NCI-H345 treated with DMSO at 0.1 percent for 48 hours (cell line): ENCODE measurements at regions not wholly inside any gene's neighbourhood (a gene's known extent, or its start where the extent isn't known, plus 50 kb on each side); places are given as distances from the start of the nearest gene placed in this dataset.

Source experiments
- DNase-seq: peaks from one replicate; lab custom pipeline; 2025; ENCODE audit not compliant: unreplicated experiment; lab: John Stamatoyannopoulos, UW

DNA sequence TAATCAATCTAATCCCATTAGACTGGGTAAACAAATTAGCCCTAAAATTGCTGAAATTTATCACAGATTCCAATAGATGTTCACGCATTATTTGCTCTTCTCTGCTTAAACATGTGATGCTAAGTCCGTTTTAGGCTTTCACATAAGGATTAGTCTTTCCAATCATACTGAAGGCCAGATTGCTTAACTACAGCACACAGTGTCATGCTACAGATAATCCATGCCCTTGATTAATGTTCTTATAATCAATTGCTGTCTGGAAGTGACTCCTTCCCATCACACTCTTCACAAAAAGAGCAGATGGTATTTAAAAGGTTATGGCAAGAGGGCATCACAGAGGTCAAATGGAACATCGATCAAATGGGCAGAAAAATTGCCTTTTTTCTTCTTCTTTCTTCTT, 471.5 kb upstream of the ROBO1 start:
- no peak for DNase-seq

DNA sequence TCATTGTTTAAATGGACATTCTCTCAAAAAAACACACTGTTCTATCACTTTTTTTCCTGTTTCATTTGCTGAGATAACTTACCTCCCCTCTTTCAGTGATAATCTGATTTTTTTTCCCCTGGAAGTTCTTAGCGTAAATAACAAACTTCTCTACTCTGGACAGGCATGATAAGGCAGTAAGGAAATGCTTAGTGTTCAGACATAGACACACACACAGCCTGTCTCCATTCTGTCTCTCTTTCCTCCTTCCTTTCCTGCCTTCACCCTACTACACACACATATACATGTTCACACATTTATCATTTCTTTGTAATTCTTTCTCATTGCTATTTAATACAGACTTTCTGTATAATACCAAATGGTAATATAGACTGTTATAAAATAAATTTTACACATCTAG, 470.8 kb upstream of the ROBO1 start:
- no peak for DNase-seq

DNA sequence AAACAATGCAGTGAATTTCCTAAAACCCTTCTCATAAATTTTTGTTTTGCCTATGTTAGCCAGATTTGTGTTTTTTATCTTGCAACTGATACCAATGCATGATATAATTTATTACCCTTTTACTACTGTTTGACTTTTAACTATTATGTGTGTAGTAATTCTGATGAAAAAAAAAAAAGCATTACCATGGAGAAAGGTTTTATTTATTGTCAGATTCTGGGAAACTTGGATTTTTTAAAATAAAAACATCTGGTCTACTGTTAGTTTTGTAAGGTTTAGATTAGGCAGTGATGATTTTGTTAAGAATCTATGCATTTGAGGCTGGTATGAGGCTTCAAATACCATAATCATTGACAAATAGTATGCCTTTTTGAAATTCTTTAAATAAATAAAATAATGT, 470.4 kb upstream of the ROBO1 start:
- DNase-seq = no peak

DNA sequence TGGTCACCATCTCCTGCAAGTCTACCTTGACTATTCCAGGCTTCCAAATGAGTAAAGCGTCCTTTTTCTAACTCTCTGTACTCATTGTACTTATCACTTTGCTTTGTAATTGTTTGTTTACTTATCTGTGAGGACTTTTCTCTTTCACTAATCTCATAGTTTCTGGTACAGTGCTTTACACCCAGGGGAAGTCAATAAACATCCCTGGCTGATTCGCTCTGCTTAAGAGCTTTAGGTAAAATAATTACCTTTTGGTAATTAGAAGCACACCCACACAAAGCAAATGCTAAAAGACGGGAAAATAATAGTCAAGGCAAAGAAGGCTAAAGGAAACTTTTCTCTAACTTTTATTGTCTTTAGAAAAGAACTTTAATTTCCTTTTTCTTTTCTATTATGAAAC, 466.9 kb upstream of the ROBO1 start:
- DNase-seq = no peak

DNA sequence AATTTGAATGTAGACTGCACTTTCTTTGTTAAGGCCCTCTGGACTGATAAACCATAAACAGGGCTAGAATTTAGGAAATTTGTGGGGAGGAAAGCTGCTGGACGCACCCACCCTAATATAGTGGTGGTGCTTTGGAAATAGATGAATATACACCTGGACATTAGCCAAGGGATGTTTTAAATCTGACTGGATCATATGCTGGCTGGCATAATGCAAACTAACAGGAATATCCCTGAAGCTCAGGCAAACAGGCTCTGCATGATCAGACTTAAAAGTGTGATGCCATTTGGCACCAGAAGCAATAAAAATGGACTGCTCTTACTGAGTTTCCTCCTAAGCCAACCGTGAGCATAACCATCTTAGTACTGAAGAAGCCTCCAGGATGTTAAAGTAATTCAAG, 465.8 kb upstream of the ROBO1 start:
- no peak for DNase-seq

DNA sequence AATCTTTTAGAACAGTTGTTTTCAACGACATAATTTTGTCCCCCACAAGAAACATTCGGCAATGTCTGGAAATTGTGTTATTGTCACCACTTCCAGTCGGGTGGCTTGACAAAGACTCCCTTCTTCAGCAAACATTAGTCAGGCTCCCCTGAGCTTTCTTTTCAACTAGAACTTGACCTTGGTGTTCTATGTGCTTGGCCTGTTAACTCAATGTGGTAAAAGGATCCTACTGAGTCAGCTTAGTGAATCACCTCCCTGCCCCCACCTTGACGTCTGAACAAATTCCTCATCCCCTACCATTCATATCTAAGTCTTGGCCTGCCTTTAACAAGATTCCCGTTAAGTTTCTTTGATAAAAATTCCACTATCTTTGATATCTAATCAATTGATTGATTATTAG, 465.0 kb upstream of the ROBO1 start:
- no peak for DNase-seq

DNA sequence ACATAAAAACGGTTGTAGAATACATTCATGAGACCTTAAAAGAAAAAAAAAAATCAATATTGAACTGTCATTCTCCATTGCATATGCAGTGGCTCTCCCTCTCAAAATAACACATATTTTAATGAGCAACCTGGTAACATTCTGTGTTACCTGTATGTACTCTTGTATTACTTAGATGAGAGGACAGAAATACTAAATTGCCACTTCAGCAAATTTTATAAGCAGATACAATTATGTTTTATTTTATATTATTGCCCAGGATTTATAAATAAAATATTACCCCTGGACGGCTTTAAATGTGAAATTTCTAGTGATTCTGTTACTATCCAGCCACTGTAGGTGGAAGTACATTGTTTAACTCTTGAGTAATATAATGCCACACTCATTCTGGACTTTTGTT, 463.2 kb upstream of the ROBO1 start:
- no peak for DNase-seq

DNA sequence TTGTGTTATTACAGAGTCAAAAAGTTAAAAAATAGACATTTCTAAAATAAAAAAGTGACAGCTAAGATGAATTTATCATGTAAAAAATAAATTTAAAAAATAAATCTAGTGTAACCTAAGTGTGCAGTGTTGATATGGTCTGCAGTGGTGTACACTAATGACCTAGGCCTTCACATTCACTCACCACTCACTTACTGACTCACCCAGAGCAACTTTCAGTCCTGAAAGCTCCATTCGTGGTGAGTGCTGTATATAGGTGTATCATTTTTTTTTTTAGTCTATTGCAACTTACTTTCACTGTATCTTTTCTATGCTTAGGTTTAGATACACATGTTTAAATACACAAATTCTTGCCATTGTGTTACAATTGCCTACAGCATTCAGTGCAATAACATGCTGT, 459.4 kb upstream of the ROBO1 start:
- DNase-seq = no peak

DNA sequence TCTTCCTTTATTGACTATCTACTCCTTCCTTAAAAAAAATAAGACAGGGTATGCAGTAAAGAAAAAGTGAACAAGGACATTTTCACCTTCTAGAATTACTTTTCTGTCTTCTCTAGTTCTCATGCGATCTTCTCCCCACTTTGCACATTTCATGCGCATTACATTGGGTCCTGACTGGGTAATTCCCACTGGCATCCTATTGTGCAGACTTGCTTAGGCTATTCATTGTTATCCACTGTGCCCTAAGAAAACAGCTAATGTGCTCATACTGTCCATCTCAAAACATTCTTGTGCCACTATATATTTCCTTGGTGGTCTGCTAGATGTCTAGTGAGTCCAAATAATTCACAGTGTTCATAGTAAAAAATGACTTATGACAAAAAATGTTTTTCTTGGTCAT, 447.4 kb upstream of the ROBO1 start:
- DNase-seq = no peak

DNA sequence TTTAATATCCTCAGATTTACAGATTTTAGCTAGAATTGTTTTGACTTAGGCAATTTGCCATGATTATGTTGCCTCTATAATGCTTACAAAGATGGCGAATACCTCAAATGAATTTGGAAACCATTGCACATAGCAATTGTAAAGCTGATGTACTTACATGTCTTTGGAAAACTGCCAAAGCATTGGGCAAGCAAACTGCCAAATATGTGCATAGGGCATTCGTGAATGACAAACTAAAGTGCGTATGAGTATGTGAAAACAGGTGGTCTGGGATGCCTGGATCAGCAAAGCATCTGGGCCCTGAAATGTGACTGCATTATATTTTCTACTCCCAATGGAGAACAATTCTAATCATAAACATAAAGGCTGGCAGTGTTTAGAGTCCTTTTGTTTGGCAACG, 445.3 kb upstream of the ROBO1 start:
- DNase-seq = peak; percentile 52

DNA sequence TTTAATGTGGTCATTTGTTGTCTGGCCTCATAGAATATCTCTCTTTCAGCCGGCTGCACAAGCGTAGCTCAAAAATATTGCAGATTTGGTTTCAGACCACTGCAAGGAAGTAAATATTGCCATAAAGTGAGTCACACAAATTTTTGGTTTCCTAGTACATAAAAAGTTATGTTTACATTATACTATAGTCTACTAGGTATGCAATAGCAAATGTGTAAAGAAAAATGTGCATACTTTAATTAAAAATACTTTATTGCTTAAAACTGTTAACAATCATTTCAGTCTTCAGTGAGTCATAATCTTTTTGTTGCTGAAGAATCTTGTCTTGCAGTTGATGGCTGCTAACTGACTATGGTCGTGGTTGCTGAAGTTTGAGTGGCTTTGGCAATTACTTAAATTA, 425.1 kb upstream of the ROBO1 start:
- DNase-seq = no peak

DNA sequence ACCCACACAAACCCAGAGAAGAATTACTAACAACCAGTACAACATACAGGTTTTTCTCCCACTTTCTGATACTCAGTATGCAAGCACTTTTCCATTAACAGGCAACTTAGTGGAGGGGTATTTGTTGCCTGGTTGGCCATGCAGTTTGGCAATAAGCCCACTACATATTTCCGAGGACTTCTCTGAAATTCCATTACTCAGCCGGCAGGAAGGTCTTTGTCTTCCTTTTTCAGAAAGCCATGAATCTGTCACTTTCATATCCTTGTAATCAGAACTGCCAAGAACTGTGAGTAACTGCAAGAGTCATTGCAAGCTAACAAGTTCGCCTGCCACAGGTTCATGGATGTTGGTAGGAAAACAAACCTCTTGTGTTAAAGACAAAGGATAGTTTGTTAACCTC, 422.3 kb upstream of the ROBO1 start:
- no peak for DNase-seq

DNA sequence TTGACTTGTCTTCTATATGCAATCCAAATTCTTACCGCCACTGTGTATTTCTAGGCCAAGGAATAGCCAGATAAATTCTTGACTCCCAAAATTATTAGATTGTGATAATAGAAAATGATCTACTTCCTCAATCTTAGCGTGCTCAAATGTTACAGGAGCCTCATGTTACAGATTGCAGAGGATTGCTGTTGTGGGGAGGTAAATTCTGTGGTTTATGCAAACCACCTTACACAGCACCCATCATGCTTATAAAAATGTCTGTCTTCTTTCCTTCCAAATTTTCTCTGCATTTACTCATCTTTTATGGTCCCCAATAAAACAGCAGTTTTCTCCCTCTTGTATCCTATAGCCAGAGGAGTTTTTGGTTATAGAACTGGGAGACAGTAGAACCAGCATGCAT, 420.2 kb upstream of the ROBO1 start:
- DNase-seq = no peak

DNA sequence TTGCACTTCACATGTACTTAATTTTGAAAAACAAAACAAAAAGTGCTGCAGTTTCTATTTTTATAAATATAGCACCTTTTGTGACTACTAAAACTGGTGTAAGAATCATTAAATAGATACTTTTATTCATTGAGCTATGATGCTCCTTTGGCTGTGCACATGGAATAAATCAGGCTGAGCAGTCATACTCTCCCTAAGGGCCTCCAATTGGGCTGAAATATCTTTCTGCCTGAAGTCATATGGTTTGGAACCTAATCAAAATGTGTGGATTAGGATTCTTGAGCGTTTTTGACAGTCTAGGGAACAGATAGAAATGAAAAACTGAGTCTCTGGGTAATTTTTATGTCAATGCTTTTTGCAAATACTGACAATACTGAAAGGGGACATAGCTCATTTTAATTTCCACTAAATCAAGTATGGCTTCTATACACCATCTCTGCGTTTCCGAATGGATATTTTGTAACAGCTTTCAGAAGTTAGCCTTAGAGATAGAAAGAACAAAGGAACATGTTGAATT, 392.2 kb upstream of the ROBO1 start:
- DNase-seq = no peak

DNA sequence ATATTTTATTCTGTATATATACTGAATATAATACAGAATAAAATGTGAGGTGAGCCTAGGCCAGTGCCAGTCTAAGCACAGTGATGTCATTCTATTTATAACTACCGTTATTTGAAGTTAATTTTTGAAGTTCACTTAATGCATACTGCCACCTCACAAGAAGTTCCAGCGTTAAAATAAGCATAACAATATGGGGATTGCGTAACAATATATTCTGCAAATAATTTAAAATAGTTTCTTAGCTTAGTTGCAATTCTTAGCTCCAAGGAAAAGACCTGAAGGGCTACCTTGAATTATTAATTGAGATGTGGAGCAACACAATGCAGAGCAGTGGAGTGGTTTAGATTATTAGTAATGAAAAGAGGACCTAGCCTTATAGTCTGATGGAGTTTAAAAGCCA, 390.5 kb upstream of the ROBO1 start:
- no peak for DNase-seq

DNA sequence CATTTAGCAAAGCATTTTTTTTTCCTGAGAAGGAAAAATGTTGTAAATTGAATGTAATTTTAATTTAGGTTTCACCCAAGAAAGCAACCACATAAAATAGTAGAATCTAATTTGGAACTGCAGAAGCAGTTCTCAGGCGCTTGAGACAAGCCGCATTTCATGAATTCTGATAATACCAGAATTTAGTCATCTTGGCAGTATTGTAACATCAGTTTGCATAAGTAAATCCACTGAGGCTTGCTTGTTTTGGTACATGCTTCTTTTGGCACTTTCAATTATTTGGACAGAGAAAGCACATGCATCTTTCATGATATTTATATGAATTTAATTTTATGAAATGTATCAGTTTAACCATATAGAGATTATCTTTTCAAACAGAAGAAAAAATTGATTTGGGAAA, 389.7 kb upstream of the ROBO1 start:
- DNase-seq = no peak

DNA sequence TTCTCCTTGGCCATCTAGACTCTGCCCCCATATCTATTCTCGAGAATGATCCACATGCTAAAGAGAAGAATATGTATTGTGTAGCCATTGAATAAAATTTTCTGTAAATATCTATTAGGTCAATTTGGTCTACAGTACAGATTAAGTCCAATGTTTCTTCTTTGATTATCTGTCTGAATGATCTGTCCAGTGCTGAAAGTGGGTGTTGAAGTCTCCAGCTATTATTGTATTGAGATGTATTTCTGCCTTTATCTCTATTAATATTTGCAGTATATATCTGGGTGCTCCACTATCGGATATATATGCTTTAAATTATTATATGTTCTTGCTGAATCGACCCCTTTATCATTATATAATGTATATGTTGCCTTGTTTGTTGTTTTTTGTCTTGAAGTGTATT, 384.9 kb upstream of the ROBO1 start:
- DNase-seq = no peak

DNA sequence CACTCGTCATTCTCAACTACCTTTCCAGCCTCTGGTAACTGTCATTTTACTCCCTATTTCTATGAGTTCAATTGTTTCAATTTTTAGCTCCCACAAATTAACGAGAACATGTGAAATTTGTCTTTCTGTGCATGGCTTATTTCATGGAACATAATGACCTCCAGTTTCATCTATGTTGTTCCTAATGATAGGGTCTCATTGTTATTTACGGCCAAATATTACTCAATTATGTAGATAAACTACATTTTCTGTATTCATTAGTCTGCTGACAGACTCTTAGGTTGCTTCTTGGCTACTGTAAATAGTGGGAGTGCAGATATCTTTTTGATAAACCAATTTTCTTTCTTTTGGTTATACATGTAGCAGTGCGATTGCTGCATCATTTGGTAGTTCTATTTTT, 374.9 kb upstream of the ROBO1 start:
- no peak for DNase-seq

DNA sequence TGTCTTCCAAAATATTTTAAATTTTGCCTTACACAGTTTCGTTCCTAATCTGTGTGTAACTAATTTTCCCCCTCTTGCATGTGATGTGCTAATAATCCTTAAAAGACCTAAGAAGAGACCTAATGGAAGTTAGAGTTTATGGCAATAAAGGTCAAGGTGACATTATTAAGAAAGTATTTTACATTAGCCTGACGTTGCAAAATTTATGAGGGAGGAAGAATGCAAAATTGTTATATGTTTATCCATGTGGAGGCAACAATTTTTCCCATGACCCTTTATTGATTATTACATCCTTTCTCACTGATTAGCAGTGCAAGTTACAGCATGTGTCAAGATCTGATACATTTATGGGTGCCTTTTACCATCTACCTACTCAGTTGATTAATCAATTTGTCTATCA, 373.8 kb upstream of the ROBO1 start:
- no peak for DNase-seq

DNA sequence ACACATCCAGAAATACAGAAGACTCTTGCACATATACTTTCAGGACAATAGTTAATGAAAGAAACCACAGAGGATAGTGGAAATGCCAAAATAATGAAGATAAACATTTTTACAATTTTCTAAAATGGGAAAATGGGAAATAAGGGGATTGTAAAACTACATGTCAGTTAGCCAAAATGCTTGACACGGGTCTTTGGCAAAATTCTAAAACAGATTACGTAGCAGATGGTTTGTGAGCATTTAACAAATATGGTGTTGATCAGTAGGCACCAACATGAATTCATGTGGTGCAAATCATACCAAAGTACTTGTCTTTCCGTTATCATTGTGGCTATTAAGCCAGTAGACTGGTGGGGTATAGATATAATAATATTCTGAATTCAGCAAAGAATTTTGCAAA, 348.5 kb upstream of the ROBO1 start:
- DNase-seq = no peak

DNA sequence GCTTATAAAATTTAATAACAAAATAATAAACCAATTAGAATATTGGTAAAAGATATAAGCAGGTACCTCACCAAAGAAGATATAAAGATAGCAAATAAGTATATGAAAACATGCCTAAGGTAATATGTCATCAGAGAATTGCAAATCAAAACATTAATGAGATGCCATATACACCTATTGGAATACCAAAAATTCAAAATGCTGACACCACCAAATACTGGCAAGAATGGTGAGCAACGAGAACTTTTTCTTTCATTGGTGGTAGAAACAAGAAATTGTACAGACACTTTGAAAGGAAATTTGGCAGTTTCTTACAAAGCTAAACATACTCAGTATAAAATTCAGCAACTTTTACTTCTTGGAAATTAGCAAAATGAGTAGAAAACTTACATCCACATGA, 346.9 kb upstream of the ROBO1 start:
- no peak for DNase-seq

DNA sequence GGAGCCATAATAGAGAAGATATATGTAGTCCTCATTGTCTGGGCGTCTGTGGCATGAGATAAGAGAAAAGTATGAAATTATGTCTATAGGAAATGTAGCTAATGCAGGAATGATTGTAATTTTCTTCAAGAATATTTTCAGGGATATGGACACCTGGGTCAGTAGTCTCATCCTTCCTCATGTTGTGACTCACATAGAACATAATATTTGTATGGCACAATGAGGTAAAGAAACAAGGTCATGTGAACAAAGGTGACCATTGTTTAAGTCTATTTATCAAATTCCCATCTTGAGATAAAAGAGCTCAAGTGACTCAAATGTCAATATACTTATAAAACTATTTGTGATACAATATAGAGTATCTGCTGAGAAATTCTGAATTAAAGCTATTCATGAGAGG, 345.5 kb upstream of the ROBO1 start:
- no peak for DNase-seq

DNA sequence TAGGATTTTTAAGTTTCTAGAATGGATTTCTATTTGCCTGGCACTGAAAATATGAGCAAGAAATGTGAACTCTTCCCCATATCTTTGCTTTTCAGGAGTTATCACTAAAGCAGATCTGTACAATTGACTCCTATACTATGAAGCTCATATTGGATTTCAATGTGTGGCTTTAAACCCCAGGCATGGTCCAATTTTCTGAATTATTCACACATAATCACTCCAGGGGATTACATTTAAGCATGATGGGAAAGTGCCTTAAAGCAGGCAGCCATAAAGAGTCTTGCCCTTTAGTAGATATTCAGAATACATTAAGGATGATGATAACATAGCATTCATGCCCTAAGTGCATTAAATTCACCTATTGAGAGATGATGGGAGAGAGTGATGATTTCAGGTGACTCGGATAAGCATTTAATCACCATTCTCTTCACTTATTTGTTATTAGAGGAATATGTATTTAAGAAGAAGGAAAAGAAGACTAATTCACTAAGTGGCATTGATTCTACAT, 331.8 kb upstream of the ROBO1 start:
- DNase-seq = no peak

DNA sequence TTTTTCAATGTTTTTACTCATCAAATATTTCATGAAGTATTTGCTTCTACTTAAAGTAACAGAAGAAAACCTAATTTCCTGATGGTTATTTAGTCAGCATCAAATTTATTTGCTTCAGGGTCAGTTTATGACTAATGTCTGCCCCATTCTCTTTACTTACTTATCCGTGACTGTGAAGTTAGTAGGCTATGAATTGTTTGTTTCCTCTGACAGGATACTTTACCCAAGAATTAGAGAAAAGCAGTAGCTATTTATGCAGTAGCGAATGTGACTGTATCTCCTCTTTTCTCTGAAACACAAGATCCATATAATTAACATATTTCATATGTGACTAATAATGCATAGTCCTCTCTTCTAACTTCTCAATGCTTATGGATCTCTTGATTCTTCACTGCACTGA, 329.9 kb upstream of the ROBO1 start:
- DNase-seq = no peak
